Neural cell (in vitro differentiated cells): ENCODE measurements at regions not wholly inside any gene's neighbourhood (a gene's known extent, or its start where the extent isn't known, plus 50 kb on each side); places are given as distances from the start of the nearest gene placed in this dataset.

Source experiments
- H2AFZ ChIP-seq: fragments of 200-600, 300-800 bp; sonication (generic), shearing (Covaris generic); 2 replicates; pipeline ENCODE4 v1.6.0; 2014; ENCODE audit warnings: low read depth, mild to moderate bottlenecking, antibody characterized with exemption, low read length, moderate library complexity
- H3F3A ChIP-seq: fragments of 200-600 bp; shearing (Covaris generic); 2 replicates; pipeline ENCODE4 v1.6.1; 2016; ENCODE audit warnings: mild to moderate bottlenecking, moderate library complexity, mixed read lengths, antibody characterized with exemption, low read length; ENCODE audit not compliant: insufficient read depth, poor library complexity, severe bottlenecking
- H3K27ac ChIP-seq: fragments of 200-600, 300-800 bp; sonication (generic), shearing (Covaris generic); 2 replicates; pipeline ENCODE4 v1.5.1; 2014; ENCODE audit warnings: mild to moderate bottlenecking, low read length, moderate library complexity
- H3K27me3 ChIP-seq: fragments of 300-800, 200-600 bp; sonication (generic), shearing (Covaris generic); 2 replicates; pipeline ENCODE4 v1.6.0; 2014; ENCODE audit warnings: mild to moderate bottlenecking, low read depth, low read length, moderate library complexity; ENCODE audit not compliant: insufficient read depth
- H3K36me3 ChIP-seq: fragments of 300-800, 200-600 bp; sonication (generic), shearing (Covaris generic); 2 replicates; pipeline ENCODE4 v1.5.1; 2014; ENCODE audit warnings: mild to moderate bottlenecking, antibody characterized with exemption, low read length, moderate library complexity; ENCODE audit not compliant: insufficient read depth
- H3K4me2 ChIP-seq: fragments of 300-800, 200-600 bp; sonication (generic), shearing (Covaris generic); 2 replicates; pipeline ENCODE4 v1.6.0; 2014; ENCODE audit warnings: mild to moderate bottlenecking, low read length
- H3K4me3 ChIP-seq: fragments of 300-800, 200-600 bp; sonication (generic), shearing (Covaris generic); 2 replicates; pipeline ENCODE4 v1.5.1; 2014; ENCODE audit warnings: mild to moderate bottlenecking, low read length, moderate library complexity
- H3K79me2 ChIP-seq: fragments of 200-600 bp; shearing (Covaris generic); replicated peaks from 2 replicates; pipeline ENCODE4 v1.6.0; 2014; ENCODE audit warnings: mild to moderate bottlenecking, low read length, moderate library complexity; ENCODE audit not compliant: insufficient read depth
- H3K9ac ChIP-seq: fragments of 300-800, 200-600 bp; sonication (generic), shearing (Covaris generic); 2 replicates; pipeline ENCODE4 v1.6.1; 2016; ENCODE audit warnings: mild to moderate bottlenecking, low read length, mixed read lengths
- H3K9me2 ChIP-seq: fragments of 200-600 bp; shearing (Covaris generic); 2 replicates; pipeline ENCODE4 v1.6.1; 2016; ENCODE audit warnings: mild to moderate bottlenecking, low read length, mixed read lengths; ENCODE audit not compliant: insufficient read depth
- H3K9me3 ChIP-seq: fragments of 200-600, 300-800 bp; sonication (generic), shearing (Covaris generic); 2 replicates; pipeline ENCODE4 v1.6.1; 2016; ENCODE audit warnings: mild to moderate bottlenecking, mixed run types, low read length, moderate library complexity, mixed read lengths
- H4K20me1 ChIP-seq: fragments of 200-600 bp; shearing (Covaris generic); 2 replicates; pipeline ENCODE4 v1.6.1; 2016; ENCODE audit warnings: mild to moderate bottlenecking, mixed run types; ENCODE audit not compliant: insufficient read depth
- EP300 ChIP-seq: fragments of 450-650 bp; conservative IDR thresholded peaks from 2 replicates; pipeline ENCODE4 v1.6.1; 2014; ENCODE audit warnings: antibody characterized with exemption, mild to moderate bottlenecking, moderate library complexity; ENCODE audit not compliant: poor library complexity, severe bottlenecking
- EZH2 ChIP-seq: fragments of 200-600, 300-800 bp; shearing (Covaris generic), sonication (generic); IDR thresholded peaks from 2 replicates; pipeline ENCODE4 v1.6.1; 2014; ENCODE audit warnings: antibody characterized with exemption, low read length, borderline replicate concordance, mild to moderate bottlenecking; ENCODE audit not compliant: insufficient read depth, poor library complexity, severe bottlenecking
- MXI1 ChIP-seq: fragments of 450-650 bp; conservative IDR thresholded peaks from 2 replicates; pipeline ENCODE4 v1.6.1; 2014; ENCODE audit warnings: antibody characterized with exemption, mild to moderate bottlenecking; ENCODE audit not compliant: poor library complexity, severe bottlenecking
- POLR2AphosphoS5 ChIP-seq: IDR thresholded peaks from 2 replicates; pipeline ENCODE4 v1.6.1; 2012
- RAD21 ChIP-seq: fragments of 450-650 bp; conservative IDR thresholded peaks from 2 replicates; pipeline ENCODE4 v1.6.1; 2014; ENCODE audit warnings: antibody characterized with exemption, mild to moderate bottlenecking, moderate library complexity
- SMC3 ChIP-seq: fragments of 450-650 bp; conservative IDR thresholded peaks from 2 replicates; pipeline ENCODE4 v1.6.1; 2014; ENCODE audit warnings: antibody characterized with exemption, mild to moderate bottlenecking, moderate library complexity; ENCODE audit not compliant: poor library complexity
- TAF1 ChIP-seq: IDR thresholded peaks from 2 replicates; pipeline ENCODE4 v1.6.1; 2012; ENCODE audit warnings: low read depth
- TF ChIP-seq, protein P1 (sequence below): fragments of 450-650 bp; IDR thresholded peaks from 2 replicates; pipeline ENCODE4 v1.5.1; 2014; ENCODE audit warnings: antibody characterized with exemption, mild to moderate bottlenecking, moderate library complexity; ENCODE audit not compliant: poor library complexity, severe bottlenecking
- TF ChIP-seq, protein P2 (sequence below): IDR thresholded peaks from 2 replicates; pipeline ENCODE4 v1.6.1; 2012; ENCODE audit warnings: borderline replicate concordance

DNA sequence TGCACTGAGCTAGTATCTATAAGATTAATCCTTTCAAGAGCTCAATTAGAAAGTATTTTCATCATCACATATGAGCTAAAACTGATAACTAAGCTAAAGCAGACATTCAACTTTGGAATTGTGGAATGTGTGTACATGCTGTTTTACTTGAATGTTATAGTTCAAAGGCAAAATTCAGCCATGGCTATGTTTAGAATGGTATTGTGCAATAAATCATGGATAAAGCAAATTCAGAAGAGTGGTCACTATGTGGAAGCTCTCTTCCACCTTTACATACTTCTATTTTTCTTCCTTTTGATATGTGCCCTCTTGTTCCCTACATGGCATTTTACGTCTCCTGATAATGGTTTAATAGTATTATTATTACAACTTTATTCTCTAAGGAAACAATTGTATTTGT is 1366.3 kb upstream of the LRRTM1 start:
- Histone ChIP-seq H2AFZ (no peak overlapping the region), H3K36me3 (no peaks in the 10 kb centered on the region), H4K20me1 (no peaks in the 10 kb centered on the region), H3K9me2 (no peaks in the 10 kb centered on the region), H3K9me3 (no peaks in the 10 kb centered on the region), H3K4me2 (no peak overlapping the region), H3F3A (no peaks in the 10 kb centered on the region), H3K4me3 (no peak overlapping the region), H3K79me2 (no peaks in the 10 kb centered on the region), H3K27me3 (no peaks in the 10 kb centered on the region), H3K9ac (no peak overlapping the region), H3K27ac (no peak overlapping the region)
- TF ChIP-seq RAD21 (no peak), SMC3 (no peak)

DNA sequence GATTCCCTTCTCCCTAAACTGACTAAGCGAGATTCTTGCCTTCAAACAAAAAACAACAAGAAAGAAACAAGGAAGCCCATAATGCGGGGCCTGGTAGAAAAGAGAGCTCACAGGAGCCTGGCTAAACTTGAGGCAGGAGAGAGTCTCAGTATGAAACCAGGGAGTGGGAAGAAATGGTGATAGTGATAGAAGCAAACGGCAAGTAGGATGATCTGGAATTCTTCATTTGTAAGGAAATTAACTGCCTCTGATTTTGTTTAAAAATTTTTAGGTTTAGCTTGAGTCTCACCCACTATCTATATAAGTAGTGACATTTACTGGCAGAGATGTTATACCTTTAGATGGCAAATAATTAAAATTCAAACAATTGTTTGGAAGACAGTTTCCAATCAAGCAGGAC is 1356.5 kb upstream of the LRRTM1 start:
- Histone ChIP-seq H3K27ac (no peak overlapping the region), H2AFZ (no peak overlapping the region), H3K9me3 (no peaks in the 10 kb centered on the region), H3K79me2 (no peaks in the 10 kb centered on the region), H3K9ac (no peak overlapping the region), H3K4me3 (no peak overlapping the region), H4K20me1 (no peaks in the 10 kb centered on the region), H3K36me3 (no peaks in the 10 kb centered on the region), H3K4me2 (no peak overlapping the region), H3K27me3 (no peaks in the 10 kb centered on the region), H3K9me2 (no peaks in the 10 kb centered on the region), H3F3A (no peaks in the 10 kb centered on the region)
- TF ChIP-seq RAD21 (no peak), SMC3 (no peak), POLR2AphosphoS5 (no peak), MXI1 (no peak), EZH2 (no peak)

DNA sequence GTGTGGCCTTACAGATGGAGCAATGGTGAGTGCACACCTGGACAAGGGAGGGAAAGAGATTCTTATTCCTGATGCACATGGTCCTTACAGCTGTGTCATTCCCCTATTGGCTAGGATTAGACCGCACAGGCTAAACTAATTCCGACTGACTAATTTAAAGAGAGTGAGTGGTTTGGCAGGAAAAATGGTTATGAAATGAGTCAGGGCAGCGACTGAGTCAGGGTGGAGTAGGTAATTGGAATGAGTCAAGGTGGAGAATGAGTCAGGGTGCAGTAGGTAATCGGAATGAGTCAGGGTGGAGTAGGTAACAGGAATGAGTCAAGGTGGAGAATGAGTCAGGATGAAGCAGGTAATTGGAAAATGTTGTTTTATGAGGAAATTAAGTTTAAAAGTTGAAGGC is 1353.7 kb upstream of the LRRTM1 start:
- TF ChIP-seq EZH2 (no peak), TAF1 (no peak), RAD21 (no peak), MXI1 (no peak), POLR2AphosphoS5 (no peak), SMC3 (no peak), EP300 (no peak)
- TF ChIP-seq, protein P1, sequence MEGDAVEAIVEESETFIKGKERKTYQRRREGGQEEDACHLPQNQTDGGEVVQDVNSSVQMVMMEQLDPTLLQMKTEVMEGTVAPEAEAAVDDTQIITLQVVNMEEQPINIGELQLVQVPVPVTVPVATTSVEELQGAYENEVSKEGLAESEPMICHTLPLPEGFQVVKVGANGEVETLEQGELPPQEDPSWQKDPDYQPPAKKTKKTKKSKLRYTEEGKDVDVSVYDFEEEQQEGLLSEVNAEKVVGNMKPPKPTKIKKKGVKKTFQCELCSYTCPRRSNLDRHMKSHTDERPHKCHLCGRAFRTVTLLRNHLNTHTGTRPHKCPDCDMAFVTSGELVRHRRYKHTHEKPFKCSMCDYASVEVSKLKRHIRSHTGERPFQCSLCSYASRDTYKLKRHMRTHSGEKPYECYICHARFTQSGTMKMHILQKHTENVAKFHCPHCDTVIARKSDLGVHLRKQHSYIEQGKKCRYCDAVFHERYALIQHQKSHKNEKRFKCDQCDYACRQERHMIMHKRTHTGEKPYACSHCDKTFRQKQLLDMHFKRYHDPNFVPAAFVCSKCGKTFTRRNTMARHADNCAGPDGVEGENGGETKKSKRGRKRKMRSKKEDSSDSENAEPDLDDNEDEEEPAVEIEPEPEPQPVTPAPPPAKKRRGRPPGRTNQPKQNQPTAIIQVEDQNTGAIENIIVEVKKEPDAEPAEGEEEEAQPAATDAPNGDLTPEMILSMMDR = no peak
- TF ChIP-seq, protein P2, sequence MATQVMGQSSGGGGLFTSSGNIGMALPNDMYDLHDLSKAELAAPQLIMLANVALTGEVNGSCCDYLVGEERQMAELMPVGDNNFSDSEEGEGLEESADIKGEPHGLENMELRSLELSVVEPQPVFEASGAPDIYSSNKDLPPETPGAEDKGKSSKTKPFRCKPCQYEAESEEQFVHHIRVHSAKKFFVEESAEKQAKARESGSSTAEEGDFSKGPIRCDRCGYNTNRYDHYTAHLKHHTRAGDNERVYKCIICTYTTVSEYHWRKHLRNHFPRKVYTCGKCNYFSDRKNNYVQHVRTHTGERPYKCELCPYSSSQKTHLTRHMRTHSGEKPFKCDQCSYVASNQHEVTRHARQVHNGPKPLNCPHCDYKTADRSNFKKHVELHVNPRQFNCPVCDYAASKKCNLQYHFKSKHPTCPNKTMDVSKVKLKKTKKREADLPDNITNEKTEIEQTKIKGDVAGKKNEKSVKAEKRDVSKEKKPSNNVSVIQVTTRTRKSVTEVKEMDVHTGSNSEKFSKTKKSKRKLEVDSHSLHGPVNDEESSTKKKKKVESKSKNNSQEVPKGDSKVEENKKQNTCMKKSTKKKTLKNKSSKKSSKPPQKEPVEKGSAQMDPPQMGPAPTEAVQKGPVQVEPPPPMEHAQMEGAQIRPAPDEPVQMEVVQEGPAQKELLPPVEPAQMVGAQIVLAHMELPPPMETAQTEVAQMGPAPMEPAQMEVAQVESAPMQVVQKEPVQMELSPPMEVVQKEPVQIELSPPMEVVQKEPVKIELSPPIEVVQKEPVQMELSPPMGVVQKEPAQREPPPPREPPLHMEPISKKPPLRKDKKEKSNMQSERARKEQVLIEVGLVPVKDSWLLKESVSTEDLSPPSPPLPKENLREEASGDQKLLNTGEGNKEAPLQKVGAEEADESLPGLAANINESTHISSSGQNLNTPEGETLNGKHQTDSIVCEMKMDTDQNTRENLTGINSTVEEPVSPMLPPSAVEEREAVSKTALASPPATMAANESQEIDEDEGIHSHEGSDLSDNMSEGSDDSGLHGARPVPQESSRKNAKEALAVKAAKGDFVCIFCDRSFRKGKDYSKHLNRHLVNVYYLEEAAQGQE = no peak
- H3K36me3 ChIP-seq = no peaks in the 10 kb centered on the region
- H3F3A ChIP-seq = no peaks in the 10 kb centered on the region
- no peaks in the 10 kb centered on the region for H3K9me3 ChIP-seq
- no peaks in the 10 kb centered on the region for H3K79me2 ChIP-seq
- H3K4me3 ChIP-seq = no peak overlapping the region
- no peak overlapping the region for H3K4me2 ChIP-seq
- H3K9ac ChIP-seq = no peak overlapping the region
- no peaks in the 10 kb centered on the region for H3K27me3 ChIP-seq
- no peak overlapping the region for H2AFZ ChIP-seq
- H4K20me1 ChIP-seq = no peaks in the 10 kb centered on the region
- no peaks in the 10 kb centered on the region for H3K9me2 ChIP-seq
- no peak overlapping the region for H3K27ac ChIP-seq
